ENCODE measurements at regions not wholly inside any gene's neighbourhood (a gene's known extent, or its start where the extent isn't known, plus 50 kb on each side); places are given as distances from the start of the nearest gene placed in this dataset.
"Not testable (repeated sequence)": the region's sequence is repeated elsewhere in the genome, so short reads cannot be mapped to it uniquely, and the experiment has no call there.

GRCh38 chr12:46517579-46517962, 145.0 kb upstream of the SLC38A2 start:
- Histone ChIP-seq H3K4me3 (ENCODE audit: low read length in 3 of 3) (no peak overlapping the region), H3K9me3 (ENCODE audit: control insufficient read depth in 3 of 3, low read length in 3 of 3) (no peaks in the 10 kb centered on the region), H3K27me3 (ENCODE audit: control insufficient read depth in 3 of 3, insufficient read depth in 3 of 3, low read length in 3 of 3) (no peaks in the 10 kb centered on the region), H3K9ac (ENCODE audit: low read depth in 1 of 3, low read length in 3 of 3) (no peak overlapping the region), H3K27ac (ENCODE audit: low read depth, low read length) (no peak overlapping the region), H3K4me1 (ENCODE audit: control insufficient read depth in 3 of 3, insufficient read depth in 3 of 3, low read length in 3 of 3) (peaks cover 2 to 8% (median 6%) of the 10 kb centered on the region in 3 donors), H3K36me3 (ENCODE audit: control insufficient read depth in 3 of 3, insufficient read depth in 3 of 3, low read length in 3 of 3) (no peaks in the 10 kb centered on the region)

- H3K4me3 ChIP-seq (ENCODE audit: low read length in 3 of 3), result no peak overlapping the region
- H3K27me3 ChIP-seq (ENCODE audit: control insufficient read depth in 3 of 3, insufficient read depth in 3 of 3, low read length in 3 of 3), result no peaks in the 10 kb centered on the region
- no peak overlapping the region for H3K9ac ChIP-seq (ENCODE audit: low read depth in 1 of 3, low read length in 3 of 3)
- no peak overlapping the region for H3K27ac ChIP-seq (ENCODE audit: low read depth, low read length)
- no peaks in the 10 kb centered on the region for H3K9me3 ChIP-seq (ENCODE audit: control insufficient read depth in 3 of 3, low read length in 3 of 3)
- peaks cover 2 to 8% (median 6%) of the 10 kb centered on the region in 3 donors for H3K4me1 ChIP-seq (ENCODE audit: control insufficient read depth in 3 of 3, insufficient read depth in 3 of 3, low read length in 3 of 3)
- no peaks in the 10 kb centered on the region for H3K36me3 ChIP-seq (ENCODE audit: control insufficient read depth in 3 of 3, insufficient read depth in 3 of 3, low read length in 3 of 3)
These were observed 144.5 kb upstream of the SLC38A2 start for GRCh38 chr12:46516933-46517578.

- Histone ChIP-seq H3K9me3 (ENCODE audit: control insufficient read depth in 3 of 3, low read length in 3 of 3) (no peaks in the 10 kb centered on the region), H3K9ac (ENCODE audit: low read depth in 1 of 3, low read length in 3 of 3) (no peak overlapping the region), H3K27ac (ENCODE audit: low read depth, low read length) (no peak overlapping the region), H3K4me3 (ENCODE audit: low read length in 3 of 3) (no peak overlapping the region), H3K36me3 (ENCODE audit: control insufficient read depth in 3 of 3, insufficient read depth in 3 of 3, low read length in 3 of 3) (no peaks in the 10 kb centered on the region), H3K27me3 (ENCODE audit: control insufficient read depth in 3 of 3, insufficient read depth in 3 of 3, low read length in 3 of 3) (no peaks in the 10 kb centered on the region), H3K4me1 (ENCODE audit: control insufficient read depth in 3 of 3, insufficient read depth in 3 of 3, low read length in 3 of 3) (peaks cover 2 to 8% (median 6%) of the 10 kb centered on the region in 3 donors)
These were observed 143.8 kb upstream of the SLC38A2 start for GRCh38 chr12:46516238-46516932.

- Histone ChIP-seq H3K4me3 (ENCODE audit: low read length in 3 of 3) (no peak overlapping the region), H3K9me3 (ENCODE audit: control insufficient read depth in 3 of 3, low read length in 3 of 3) (no peaks in the 10 kb centered on the region), H3K36me3 (ENCODE audit: control insufficient read depth in 3 of 3, insufficient read depth in 3 of 3, low read length in 3 of 3) (no peaks in the 10 kb centered on the region), H3K27me3 (ENCODE audit: control insufficient read depth in 3 of 3, insufficient read depth in 3 of 3, low read length in 3 of 3) (no peaks in the 10 kb centered on the region), H3K9ac (ENCODE audit: low read depth in 1 of 3, low read length in 3 of 3) (no peak overlapping the region), H3K27ac (ENCODE audit: low read depth, low read length) (no peak overlapping the region), H3K4me1 (ENCODE audit: control insufficient read depth in 3 of 3, insufficient read depth in 3 of 3, low read length in 3 of 3) (peaks cover 2 to 8% (median 2%) of the 10 kb centered on the region in 3 donors)
These were observed 143.3 kb upstream of the SLC38A2 start for GRCh38 chr12:46515829-46516228.

GRCh38 chr12:46514886-46515285, 142.3 kb upstream of the SLC38A2 start:
- Histone ChIP-seq H3K27me3 (ENCODE audit: control insufficient read depth in 3 of 3, insufficient read depth in 3 of 3, low read length in 3 of 3) (no peaks in the 10 kb centered on the region), H3K9me3 (ENCODE audit: control insufficient read depth in 3 of 3, low read length in 3 of 3) (no peaks in the 10 kb centered on the region), H3K4me1 (ENCODE audit: control insufficient read depth in 3 of 3, insufficient read depth in 3 of 3, low read length in 3 of 3) (peaks cover 2 to 8% (median 2%) of the 10 kb centered on the region in 3 donors), H3K9ac (ENCODE audit: low read depth in 1 of 3, low read length in 3 of 3) (no peak overlapping the region), H3K27ac (ENCODE audit: low read depth, low read length) (no peak overlapping the region), H3K4me3 (ENCODE audit: low read length in 3 of 3) (no peak overlapping the region), H3K36me3 (ENCODE audit: control insufficient read depth in 3 of 3, insufficient read depth in 3 of 3, low read length in 3 of 3) (no peaks in the 10 kb centered on the region)

GRCh38 chr12:46510257-46510656, 137.7 kb upstream of the SLC38A2 start:
- not testable (repeated sequence) for H3K9me3 ChIP-seq (ENCODE audit: control insufficient read depth in 3 of 3, low read length in 3 of 3); H3K36me3 ChIP-seq (ENCODE audit: control insufficient read depth in 3 of 3, insufficient read depth in 3 of 3, low read length in 3 of 3); H3K4me1 ChIP-seq (ENCODE audit: control insufficient read depth in 3 of 3, insufficient read depth in 3 of 3, low read length in 3 of 3); H3K9ac ChIP-seq (ENCODE audit: low read depth in 1 of 3, low read length in 3 of 3); H3K27ac ChIP-seq (ENCODE audit: low read depth, low read length); H3K27me3 ChIP-seq (ENCODE audit: control insufficient read depth in 3 of 3, insufficient read depth in 3 of 3, low read length in 3 of 3); H3K4me3 ChIP-seq (ENCODE audit: low read length in 3 of 3)

- Histone ChIP-seq H3K27me3 (ENCODE audit: control insufficient read depth in 3 of 3, insufficient read depth in 3 of 3, low read length in 3 of 3) (no peaks in the 10 kb centered on the region), H3K36me3 (ENCODE audit: control insufficient read depth in 3 of 3, insufficient read depth in 3 of 3, low read length in 3 of 3) (no peaks in the 10 kb centered on the region), H3K9me3 (ENCODE audit: control insufficient read depth in 3 of 3, low read length in 3 of 3) (peaks cover 0 to 4% (median 3%) of the 10 kb centered on the region in 3 donors), H3K9ac (ENCODE audit: low read depth in 1 of 3, low read length in 3 of 3) (no peak overlapping the region), H3K4me1 (ENCODE audit: control insufficient read depth in 3 of 3, insufficient read depth in 3 of 3, low read length in 3 of 3) (peaks cover 0 to 2% (median 0%) of the 10 kb centered on the region in 3 donors), H3K27ac (ENCODE audit: low read depth, low read length) (no peak overlapping the region), H3K4me3 (ENCODE audit: low read length in 3 of 3) (no peak overlapping the region)
These were observed 136.6 kb upstream of the SLC38A2 start for GRCh38 chr12:46509135-46509534.

- Histone ChIP-seq H3K27me3 (ENCODE audit: control insufficient read depth in 3 of 3, insufficient read depth in 3 of 3, low read length in 3 of 3) (no peaks in the 10 kb centered on the region), H3K4me3 (ENCODE audit: low read length in 3 of 3) (no peak overlapping the region), H3K9ac (ENCODE audit: low read depth in 1 of 3, low read length in 3 of 3) (no peak overlapping the region), H3K9me3 (ENCODE audit: control insufficient read depth in 3 of 3, low read length in 3 of 3) (peaks cover 0 to 4% (median 3%) of the 10 kb centered on the region in 3 donors), H3K4me1 (ENCODE audit: control insufficient read depth in 3 of 3, insufficient read depth in 3 of 3, low read length in 3 of 3) (no peaks in the 10 kb centered on the region), H3K27ac (ENCODE audit: low read depth, low read length) (no peak overlapping the region), H3K36me3 (ENCODE audit: control insufficient read depth in 3 of 3, insufficient read depth in 3 of 3, low read length in 3 of 3) (no peaks in the 10 kb centered on the region)
These were observed 136.1 kb upstream of the SLC38A2 start for GRCh38 chr12:46508651-46509050.

GRCh38 chr12:46507766-46508165, 135.2 kb upstream of the SLC38A2 start:
- peaks cover 0 to 4% (median 3%) of the 10 kb centered on the region in 3 donors for H3K9me3 ChIP-seq (ENCODE audit: control insufficient read depth in 3 of 3, low read length in 3 of 3)
- H3K36me3 ChIP-seq (ENCODE audit: control insufficient read depth in 3 of 3, insufficient read depth in 3 of 3, low read length in 3 of 3), result no peaks in the 10 kb centered on the region
- no peaks in the 10 kb centered on the region for H3K27me3 ChIP-seq (ENCODE audit: control insufficient read depth in 3 of 3, insufficient read depth in 3 of 3, low read length in 3 of 3)
- H3K9ac ChIP-seq (ENCODE audit: low read depth in 1 of 3, low read length in 3 of 3), result no peak overlapping the region
- no peaks in the 10 kb centered on the region for H3K4me1 ChIP-seq (ENCODE audit: control insufficient read depth in 3 of 3, insufficient read depth in 3 of 3, low read length in 3 of 3)
- H3K4me3 ChIP-seq (ENCODE audit: low read length in 3 of 3), result no peak overlapping the region
- H3K27ac ChIP-seq (ENCODE audit: low read depth, low read length), result no peak overlapping the region

GRCh38 chr12:46506961-46507360, 134.4 kb upstream of the SLC38A2 start:
- H3K9ac ChIP-seq (ENCODE audit: low read depth in 1 of 3, low read length in 3 of 3), result no peak overlapping the region
- H3K4me1 ChIP-seq (ENCODE audit: control insufficient read depth in 3 of 3, insufficient read depth in 3 of 3, low read length in 3 of 3), result no peaks in the 10 kb centered on the region
- H3K9me3 ChIP-seq (ENCODE audit: control insufficient read depth in 3 of 3, low read length in 3 of 3), result peaks cover 0 to 4% (median 3%) of the 10 kb centered on the region in 3 donors
- H3K27ac ChIP-seq (ENCODE audit: low read depth, low read length), result no peak overlapping the region
- no peak overlapping the region for H3K4me3 ChIP-seq (ENCODE audit: low read length in 3 of 3)
- H3K27me3 ChIP-seq (ENCODE audit: control insufficient read depth in 3 of 3, insufficient read depth in 3 of 3, low read length in 3 of 3), result no peaks in the 10 kb centered on the region
- H3K36me3 ChIP-seq (ENCODE audit: control insufficient read depth in 3 of 3, insufficient read depth in 3 of 3, low read length in 3 of 3), result no peaks in the 10 kb centered on the region
